Stomach (tissue), 4 donors: ENCODE measurements at regions not wholly inside any gene's neighbourhood (a gene's known extent, or its start where the extent isn't known, plus 50 kb on each side); places are given as distances from the start of the nearest gene placed in this dataset.

ENCODE experiments used
- CTCF ChIP-seq, 7 experiments: fragments of 450-650 bp in 4 of 7; fragments of 200-600 bp in 3 of 7; sonication (generic) in 3 of 7; IDR thresholded peaks; one replicate each; pipeline ENCODE4 v1.5.1; 2016 to 2019; ENCODE audit warnings: antibody characterized with exemption in 7 of 7, control low read depth in 2 of 7, mild to moderate bottlenecking in 1 of 7
- EP300 ChIP-seq: sonication (generic); formaldehyde crosslinking; IDR thresholded peaks from one replicate; pipeline ENCODE4 v1.6.1; 2017; ENCODE audit warnings: antibody characterized with exemption

DNA sequence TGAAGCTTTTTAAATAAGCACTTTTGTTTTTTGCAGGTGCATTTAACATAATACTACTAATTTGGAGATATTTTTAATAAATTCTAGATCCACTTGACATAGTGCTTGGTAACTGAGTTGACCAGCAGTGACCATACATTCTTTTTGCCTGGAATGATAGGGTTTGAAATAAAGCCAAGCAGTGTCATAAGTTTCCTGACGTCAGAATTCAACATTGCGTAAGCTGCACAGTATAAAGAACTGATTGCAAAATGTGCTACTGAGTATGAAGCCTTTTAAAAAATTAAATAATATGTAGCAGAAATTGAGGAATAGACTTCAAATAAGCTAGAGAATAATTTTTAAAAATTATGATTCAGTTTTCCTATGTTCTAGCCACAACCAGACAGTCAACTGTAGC lies 454.6 kb upstream of the ARPP21 start:
- TF ChIP-seq EP300 (no peak), CTCF (IDR thresholded peaks at IDR 0.05) (no peak)
